ENCODE measurements at regions not wholly inside any gene's neighbourhood (a gene's known extent, or its start where the extent isn't known, plus 50 kb on each side); places are given as distances from the start of the nearest gene placed in this dataset.

GRCh38 chr6:145531032-145531431 lies 204.3 kb downstream of the EPM2A start:
- H2BK20ac ChIP-seq (ENCODE audit: low read length): no peak overlapping the region
- H4K5ac ChIP-seq (ENCODE audit: insufficient read length, low read depth, low read length): no peak overlapping the region
- H3K14ac ChIP-seq (ENCODE audit: insufficient read length): no peak overlapping the region
- CTCF ChIA-PET (ENCODE audit: partially characterized antibody): interaction anchor here (0.6 to 1.0 kb wide), 2 partner anchors 28 to 102 kb away, joined by 3 to 4 read pairs; no protein-coding TSS in a partner anchor
- peaks cover 48 to 98% (median 90%) of the 10 kb centered on the region in 4 experiments for H3K27me3 ChIP-seq (replicated peaks in 1 of 4; ENCODE audit: control insufficient read depth in 3 of 4, extremely low read depth in 1 of 4, insufficient read depth in 3 of 4, low read length in 3 of 4)
- POLR2A ChIA-PET (ENCODE audit: partially characterized antibody): interaction anchor here (1.2 kb wide), 1 partner anchor 15 kb away, joined by 3 read pairs; no protein-coding TSS in a partner anchor
- H2BK120ac ChIP-seq (replicated peaks; ENCODE audit: low read depth, low read length): no peak overlapping the region
- peaks cover 11 to 17% (median 12%) of the 10 kb centered on the region in 4 experiments; a peak in 6 of 7 replicates for H3K4me1 ChIP-seq (replicated peaks in 1 of 4; ENCODE audit: control insufficient read depth in 3 of 4, insufficient read depth in 4 of 4, low read length in 3 of 4)
- H3K9ac ChIP-seq (replicated peaks in 1 of 4; ENCODE audit: extremely low read depth in 1 of 4, low read depth in 3 of 4, low read length in 3 of 4): no peak overlapping the region
- no peak overlapping the region for H3K18ac ChIP-seq (ENCODE audit: extremely low read depth, low read length)
- no peak overlapping the region for H4K91ac ChIP-seq (replicated peaks; ENCODE audit: insufficient read length, low read length)
- no peaks in the 10 kb centered on the region for H3K79me1 ChIP-seq (ENCODE audit: low read depth, low read length)
- no peak overlapping the region for H2AK5ac ChIP-seq (ENCODE audit: low read depth, low read length)
- H3K4me2 ChIP-seq (ENCODE audit: insufficient read depth in 1 of 2, low read depth in 2 of 2, low read length in 2 of 2): 0 out of 4 replicates have a peak overlapping the region, but pooled peaks of 1 of the 2 experiments have one; percentile 64
- H3K56ac ChIP-seq (replicated peaks; ENCODE audit: insufficient read length, low read depth, low read length): no peak overlapping the region
- 27% methylated on average over 1 of the region's 1 CpG; no CpG with 5 or more reads in 1 of the 2 experiments for WGBS, 2 experiments (ENCODE audit: extremely low coverage in 1 of 2, insufficient coverage in 1 of 2, insufficient read length in 1 of 2, insufficient replicate concordance in 2 of 2, low coverage in 1 of 2, low lambda C conversion rate in 2 of 2, missing lambda C conversion rate in 1 of 2)
- H3K4ac ChIP-seq (replicated peaks; ENCODE audit: insufficient read length, low read depth, low read length): no peak overlapping the region
- H3K79me2 ChIP-seq (ENCODE audit: control insufficient read depth in 1 of 2, insufficient read depth in 2 of 2, low read length in 2 of 2): no peaks in the 10 kb centered on the region
- FAIRE-seq (peak; percentile 62), DNase-seq (ENCODE audit: low read depth in 1 of 2, low spot score in 2 of 2) (peak in 1 of 2 experiments; percentile 53)
- no peaks in the 10 kb centered on the region for H3K23me2 ChIP-seq (ENCODE audit: low read depth, low read length)
- H3K36me3 ChIP-seq (ENCODE audit: control insufficient read depth in 2 of 4, insufficient read depth in 4 of 4, low read length in 3 of 4): no peaks in the 10 kb centered on the region
- H4K8ac ChIP-seq (ENCODE audit: extremely low read depth, insufficient read depth, low read length): no peak overlapping the region
- H3K9me3 ChIP-seq (ENCODE audit: insufficient read depth in 2 of 2, low read depth in 1 of 2, low read length in 1 of 2): no peaks in the 10 kb centered on the region
- no peak overlapping the region for H2BK15ac ChIP-seq (ENCODE audit: low read length)
- no peak overlapping the region for H3K23ac ChIP-seq (ENCODE audit: insufficient read length)
- no peak overlapping the region; the same call in 1 of the 2 replicates for H2BK12ac ChIP-seq (ENCODE audit: low read depth, low read length)
- H4K20me1 ChIP-seq (replicated peaks in 1 of 2; ENCODE audit: control insufficient read depth in 1 of 2, insufficient read depth in 2 of 2, low read length in 2 of 2): peaks cover 0 to 10% of the 10 kb centered on the region in 2 experiments
- no peak overlapping the region for H2BK5ac ChIP-seq (ENCODE audit: low read depth, low read length)
- H3K4me3 ChIP-seq (ENCODE audit: extremely low read depth in 1 of 4, insufficient read depth in 2 of 4, low read depth in 3 of 4, low read length in 4 of 4): peak overlapping the region in 1 of 4 experiments; percentile 19; a peak in 1 of 8 replicates
- no peak overlapping the region for H3K27ac ChIP-seq (ENCODE audit: low read depth, low read length)
- no peak overlapping the region for H2AFZ ChIP-seq (ENCODE audit: low read length)
- TF ChIP-seq GABPA (IDR thresholded peaks at IDR 0.05; ENCODE audit: borderline replicate concordance, insufficient read depth, low read length) (no peak), CTBP2 (IDR thresholded peaks at IDR 0.05; ENCODE audit: borderline replicate concordance, insufficient read depth, insufficient read length, low read length) (no peak), FOSL1 (IDR thresholded peaks at IDR 0.05; ENCODE audit: insufficient read depth, low read depth, low read length) (no peak), CBX5 (IDR thresholded peaks at IDR 0.05; ENCODE audit: low read depth, low read length) (no peak), TAF1 (IDR thresholded peaks at IDR 0.05; ENCODE audit: low read depth, low read length) (no peak), HDAC6 (IDR thresholded peaks at IDR 0.05; ENCODE audit: low read depth, low read length) (no peak), KDM4A (IDR thresholded peaks at IDR 0.05; ENCODE audit: low read depth, low read length, severe bottlenecking) (no peak), NANOG (IDR thresholded peaks at IDR 0.05; ENCODE audit: insufficient read depth, low read depth, low read length, poor library complexity, severe bottlenecking) (peak; percentile 99), EP300 (IDR thresholded peaks at IDR 0.05; ENCODE audit: borderline replicate concordance in 1 of 2, low read depth in 2 of 2, low read length in 2 of 2) (peak in 1 of 2 experiments; percentile 53; a peak in 1 of 3 replicates), NRF1 (IDR thresholded peaks at IDR 0.05; ENCODE audit: low read depth, low read length) (no peak), MAX (IDR thresholded peaks at IDR 0.05) (no peak), TBP (IDR thresholded peaks at IDR 0.05; ENCODE audit: low read depth, low read length) (no peak), KDM5A (IDR thresholded peaks at IDR 0.05; ENCODE audit: low read length) (no peak)

Measured in H1 (cell line).